ENCODE measurements at regions not wholly inside any gene's neighbourhood (a gene's known extent, or its start where the extent isn't known, plus 50 kb on each side); places are given as distances from the start of the nearest gene placed in this dataset.

DNA sequence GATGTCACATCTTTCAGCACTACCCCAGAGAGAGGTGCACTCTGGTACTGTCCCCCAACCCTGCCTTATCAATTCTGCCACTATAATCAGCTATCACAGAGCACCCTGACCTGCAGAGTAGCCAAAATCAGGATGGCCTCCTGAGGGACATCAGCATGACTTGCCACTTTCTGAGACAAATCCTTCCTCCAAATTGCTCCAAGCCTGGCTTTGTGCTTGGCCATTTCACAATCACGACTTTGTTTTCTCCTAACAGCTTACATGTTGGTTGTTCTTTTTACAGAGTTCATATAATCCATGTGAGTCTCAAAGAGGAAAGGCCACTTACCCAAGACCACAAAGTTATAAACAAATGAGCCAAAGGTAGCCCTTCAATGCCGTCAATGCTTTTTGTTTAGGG lies 449.0 kb upstream of the CDH5 start:
- DNase-seq (ENCODE audit: low read depth) = no peak
- TF ChIP-seq, protein P1, sequence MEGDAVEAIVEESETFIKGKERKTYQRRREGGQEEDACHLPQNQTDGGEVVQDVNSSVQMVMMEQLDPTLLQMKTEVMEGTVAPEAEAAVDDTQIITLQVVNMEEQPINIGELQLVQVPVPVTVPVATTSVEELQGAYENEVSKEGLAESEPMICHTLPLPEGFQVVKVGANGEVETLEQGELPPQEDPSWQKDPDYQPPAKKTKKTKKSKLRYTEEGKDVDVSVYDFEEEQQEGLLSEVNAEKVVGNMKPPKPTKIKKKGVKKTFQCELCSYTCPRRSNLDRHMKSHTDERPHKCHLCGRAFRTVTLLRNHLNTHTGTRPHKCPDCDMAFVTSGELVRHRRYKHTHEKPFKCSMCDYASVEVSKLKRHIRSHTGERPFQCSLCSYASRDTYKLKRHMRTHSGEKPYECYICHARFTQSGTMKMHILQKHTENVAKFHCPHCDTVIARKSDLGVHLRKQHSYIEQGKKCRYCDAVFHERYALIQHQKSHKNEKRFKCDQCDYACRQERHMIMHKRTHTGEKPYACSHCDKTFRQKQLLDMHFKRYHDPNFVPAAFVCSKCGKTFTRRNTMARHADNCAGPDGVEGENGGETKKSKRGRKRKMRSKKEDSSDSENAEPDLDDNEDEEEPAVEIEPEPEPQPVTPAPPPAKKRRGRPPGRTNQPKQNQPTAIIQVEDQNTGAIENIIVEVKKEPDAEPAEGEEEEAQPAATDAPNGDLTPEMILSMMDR (conservative IDR thresholded peaks at IDR 0.05; ENCODE audit: control insufficient read depth, insufficient read depth, low read depth, low read length) = no peak
- no peak overlapping the region for H3K4me3 ChIP-seq (ENCODE audit: control insufficient read depth, low read depth, low read length)

DNA sequence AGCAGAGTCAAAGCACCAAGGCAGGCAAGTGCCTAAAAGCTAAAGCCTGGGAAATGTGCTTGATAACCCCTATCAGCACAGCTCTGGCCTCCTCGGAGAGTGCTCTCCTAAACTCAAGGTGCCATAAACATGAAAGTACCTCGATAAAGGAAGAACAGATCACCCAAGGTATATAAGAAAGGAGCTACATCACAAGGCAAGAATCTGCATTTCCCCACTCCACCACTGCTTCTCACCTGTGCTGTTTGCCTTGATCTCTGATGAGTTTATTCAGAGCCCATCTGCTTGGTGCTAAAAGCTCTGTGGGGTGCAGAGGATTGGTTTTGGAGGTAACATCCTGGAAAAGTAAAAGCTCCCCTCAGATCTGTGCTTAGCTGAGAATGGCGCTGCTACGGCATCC lies 449.5 kb upstream of the CDH5 start:
- no peak overlapping the region for H3K4me3 ChIP-seq (ENCODE audit: control insufficient read depth, low read depth, low read length)
- DNase-seq (ENCODE audit: low read depth) = no peak
- TF ChIP-seq, protein P1 (conservative IDR thresholded peaks at IDR 0.05; ENCODE audit: control insufficient read depth, insufficient read depth, low read depth, low read length) = no peak

DNA sequence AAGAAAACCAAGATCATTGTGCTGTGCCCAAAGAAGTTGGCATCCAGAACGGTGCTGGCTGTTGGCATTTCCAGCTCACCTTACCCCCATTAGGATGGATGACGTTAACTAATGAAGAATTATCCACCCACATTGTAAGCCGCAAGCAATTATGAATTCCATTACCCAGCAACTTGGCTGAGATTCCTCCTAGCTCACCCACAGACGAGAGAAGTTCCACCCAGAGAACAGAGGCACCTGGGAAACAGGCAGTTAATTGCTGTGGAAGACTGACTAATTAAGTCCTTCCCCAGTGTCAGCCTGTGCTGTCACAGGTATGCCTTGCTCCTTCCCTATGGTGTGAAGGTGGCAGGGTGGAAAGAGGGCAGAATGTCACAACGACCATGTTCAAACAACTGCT lies 456.2 kb upstream of the CDH5 start:
- TF ChIP-seq, protein P1 (conservative IDR thresholded peaks at IDR 0.05; ENCODE audit: control insufficient read depth, insufficient read depth, low read depth, low read length) = no peak
- DNase-seq (ENCODE audit: low read depth) = no peak
- H3K4me3 ChIP-seq (ENCODE audit: control insufficient read depth, low read depth, low read length) = no peak overlapping the region

DNA sequence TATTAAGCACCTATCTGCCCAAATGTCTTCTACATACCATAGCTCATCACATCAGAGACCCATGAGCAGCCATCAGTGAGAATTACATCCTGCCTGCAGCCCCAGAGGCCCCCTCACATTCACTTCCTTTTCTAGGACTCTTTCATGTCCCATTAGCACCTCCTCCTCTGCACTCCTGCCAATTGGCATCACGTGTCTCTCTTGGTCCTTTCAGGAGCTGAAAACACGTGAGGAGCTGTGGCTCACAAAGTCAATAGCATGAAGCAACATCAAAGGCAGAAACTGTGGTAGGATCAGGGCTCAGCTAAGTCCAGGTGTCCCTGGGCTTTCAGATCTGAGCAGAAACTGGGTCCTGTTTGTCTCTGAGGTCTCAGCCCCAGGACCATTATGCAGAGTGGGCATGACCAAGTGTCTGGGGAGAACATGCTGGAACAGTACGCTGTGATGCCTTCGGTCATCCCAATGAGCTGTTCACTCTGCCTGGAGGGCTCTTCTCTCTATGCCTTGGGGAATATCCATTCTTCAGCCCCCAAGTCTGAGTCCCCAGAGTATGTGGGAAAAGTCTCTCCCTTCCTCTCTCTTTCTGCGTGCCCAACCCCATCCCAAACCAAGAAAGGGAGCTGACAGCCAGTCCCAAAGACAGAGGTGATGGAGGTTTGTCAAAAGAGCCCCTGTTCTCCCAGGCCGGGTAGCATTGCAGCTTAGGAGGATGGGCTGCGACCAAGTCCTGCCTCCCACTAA lies 457.0 kb upstream of the CDH5 start:
- H3K4me3 ChIP-seq (ENCODE audit: control insufficient read depth, low read depth, low read length) = no peak overlapping the region
- TF ChIP-seq, protein P1 (conservative IDR thresholded peaks at IDR 0.05; ENCODE audit: control insufficient read depth, insufficient read depth, low read depth, low read length) = no peak
- DNase-seq (ENCODE audit: low read depth) = peak; percentile 22

DNA sequence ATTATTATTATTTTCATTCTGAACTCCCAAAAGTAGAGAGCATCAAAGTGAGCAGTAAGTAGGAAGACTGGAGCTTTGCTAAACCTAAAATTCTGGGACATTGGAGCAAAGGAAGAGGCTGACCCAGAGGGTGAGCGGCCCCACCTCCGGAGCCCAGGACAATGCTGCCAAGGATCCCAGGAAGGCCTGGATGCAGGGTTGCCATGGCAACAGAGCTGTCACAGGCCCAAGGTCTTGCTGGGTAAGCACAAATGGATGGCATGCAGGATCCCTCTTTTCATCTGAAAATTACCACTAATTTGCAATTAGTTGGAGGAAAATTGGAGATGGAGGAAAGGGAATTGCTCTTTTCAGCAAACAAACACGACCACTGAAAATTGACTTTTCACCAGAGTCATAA lies 457.9 kb upstream of the CDH5 start:
- no peak for DNase-seq (ENCODE audit: low read depth)
- TF ChIP-seq, protein P1 (conservative IDR thresholded peaks at IDR 0.05; ENCODE audit: control insufficient read depth, insufficient read depth, low read depth, low read length) = no peak
- H3K4me3 ChIP-seq (ENCODE audit: control insufficient read depth, low read depth, low read length) = no peak overlapping the region

DNA sequence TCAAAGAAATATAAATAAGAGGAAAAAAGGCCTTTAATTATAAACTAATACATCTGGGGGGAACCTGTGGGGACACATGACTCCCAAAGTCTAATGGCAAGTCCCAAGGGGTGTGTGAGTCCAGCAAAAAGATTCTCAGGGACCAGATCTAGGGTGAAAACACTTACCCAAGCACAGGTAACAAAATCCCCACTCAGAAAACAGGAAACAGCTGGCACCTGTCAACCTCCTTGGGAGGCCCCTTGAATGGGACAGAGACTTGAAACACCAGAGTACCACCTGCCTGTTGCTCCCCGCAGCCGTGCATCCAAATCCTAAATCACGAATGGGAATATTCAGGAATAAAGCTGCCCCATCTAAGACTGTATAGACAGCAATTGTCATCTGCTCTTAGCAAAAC lies 461.2 kb upstream of the CDH5 start:
- H3K4me3 ChIP-seq (ENCODE audit: control insufficient read depth, low read depth, low read length) = no peak overlapping the region
- no peak for DNase-seq (ENCODE audit: low read depth)
- TF ChIP-seq, protein P1 (conservative IDR thresholded peaks at IDR 0.05; ENCODE audit: control insufficient read depth, insufficient read depth, low read depth, low read length) = no peak

Measured in fibroblast of mammary gland (primary cell).